PC-9 (cell line): ENCODE measurements at regions not wholly inside any gene's neighbourhood (a gene's known extent, or its start where the extent isn't known, plus 50 kb on each side); places are given as distances from the start of the nearest gene placed in this dataset.

Experiments
- EZH2 ChIP-seq: fragments of 200-600 bp; sonication (generic); IDR thresholded peaks from 2 replicates; pipeline ENCODE4 v1.8.0; 2017; ENCODE audit warnings: antibody characterized with exemption, low read depth
- TF ChIP-seq, protein P1 (sequence below): fragments of 200-600 bp; sonication (generic); conservative IDR thresholded peaks from 2 replicates; pipeline ENCODE4 v1.6.1; 2017; ENCODE audit warnings: mixed run types, antibody characterized with exemption, mild to moderate bottlenecking, moderate library complexity

DNA sequence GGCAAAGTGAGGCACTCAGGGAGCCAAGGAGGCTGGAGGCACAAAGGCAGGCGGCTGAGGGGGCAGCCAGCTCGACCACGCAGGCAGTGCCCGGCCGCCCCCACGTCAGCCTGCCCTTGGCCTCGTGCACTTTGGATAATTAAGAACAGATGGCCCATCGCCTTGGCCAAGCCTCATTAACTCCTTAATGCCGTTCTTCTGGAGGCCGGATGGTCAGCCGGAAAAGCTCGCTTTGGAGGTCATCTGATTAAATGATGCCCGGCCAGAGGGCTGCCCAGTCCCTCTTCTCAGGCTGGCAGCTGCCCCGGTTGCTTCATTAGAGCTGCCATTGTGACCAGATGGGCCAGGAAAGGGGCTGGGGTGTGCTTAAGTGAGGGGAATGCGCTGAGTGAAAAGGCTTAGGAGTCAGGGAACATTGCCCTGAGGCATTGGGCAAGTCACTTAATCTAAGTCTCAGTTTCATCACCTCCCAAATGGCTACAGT, 364.0 kb downstream of the NPIPA8 start:
- TF ChIP-seq EZH2 = no peak
- TF ChIP-seq, protein P1, sequence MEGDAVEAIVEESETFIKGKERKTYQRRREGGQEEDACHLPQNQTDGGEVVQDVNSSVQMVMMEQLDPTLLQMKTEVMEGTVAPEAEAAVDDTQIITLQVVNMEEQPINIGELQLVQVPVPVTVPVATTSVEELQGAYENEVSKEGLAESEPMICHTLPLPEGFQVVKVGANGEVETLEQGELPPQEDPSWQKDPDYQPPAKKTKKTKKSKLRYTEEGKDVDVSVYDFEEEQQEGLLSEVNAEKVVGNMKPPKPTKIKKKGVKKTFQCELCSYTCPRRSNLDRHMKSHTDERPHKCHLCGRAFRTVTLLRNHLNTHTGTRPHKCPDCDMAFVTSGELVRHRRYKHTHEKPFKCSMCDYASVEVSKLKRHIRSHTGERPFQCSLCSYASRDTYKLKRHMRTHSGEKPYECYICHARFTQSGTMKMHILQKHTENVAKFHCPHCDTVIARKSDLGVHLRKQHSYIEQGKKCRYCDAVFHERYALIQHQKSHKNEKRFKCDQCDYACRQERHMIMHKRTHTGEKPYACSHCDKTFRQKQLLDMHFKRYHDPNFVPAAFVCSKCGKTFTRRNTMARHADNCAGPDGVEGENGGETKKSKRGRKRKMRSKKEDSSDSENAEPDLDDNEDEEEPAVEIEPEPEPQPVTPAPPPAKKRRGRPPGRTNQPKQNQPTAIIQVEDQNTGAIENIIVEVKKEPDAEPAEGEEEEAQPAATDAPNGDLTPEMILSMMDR = no peak
